GM23248 (cell line): ENCODE measurements at regions not wholly inside any gene's neighbourhood (a gene's known extent, or its start where the extent isn't known, plus 50 kb on each side); places are given as distances from the start of the nearest gene placed in this dataset.

Experiments used
- EZH2 ChIP-seq: fragments of 200-600 bp; sonication (generic); IDR thresholded peaks from 2 replicates; pipeline ENCODE4 v1.6.1; 2018; ENCODE audit warnings: antibody characterized with exemption, mild to moderate bottlenecking; ENCODE audit not compliant: insufficient read depth, poor library complexity, severe bottlenecking
- EZH2phosphoT487 ChIP-seq: fragments of 200-600 bp; sonication (generic); IDR thresholded peaks from 2 replicates; pipeline ENCODE4 v1.6.1; 2018; ENCODE audit warnings: antibody characterized with exemption, moderate library complexity, mild to moderate bottlenecking, low read depth; ENCODE audit not compliant: insufficient read depth

GRCh38 chr1:212233321-212233720 lies 51.9 kb upstream of the PPP2R5A start:
- TF ChIP-seq EZH2 (no peak), EZH2phosphoT487 (no peak)
